Activated CD4-positive, alpha-beta T cell treated with anti-CD3 and anti-CD28 coated beads, Interleukin-2, amount 10 ng/mL, durations not matched to agents 24 days and 14 days (primary cell): ENCODE measurements at regions not wholly inside any gene's neighbourhood (a gene's known extent, or its start where the extent isn't known, plus 50 kb on each side); places are given as distances from the start of the nearest gene placed in this dataset.

Experiments
- DNase-seq: peaks from one replicate; pipeline ENCODE4 v3.0.0; 2022
- H3K27ac Mint-ChIP-seq: one replicate; pipeline ENCODE4 v1.8.0; 2022; ENCODE audit warnings: mild to moderate bottlenecking, mixed read lengths
- H3K27me3 Mint-ChIP-seq: one replicate; pipeline ENCODE4 v1.8.0; 2022; ENCODE audit warnings: mixed read lengths
- H3K36me3 Mint-ChIP-seq: one replicate; pipeline ENCODE4 v1.8.0; 2022; ENCODE audit warnings: low read depth, mild to moderate bottlenecking, mixed read lengths
- H3K4me1 Mint-ChIP-seq: one replicate; pipeline ENCODE4 v1.8.0; 2021; ENCODE audit warnings: mixed read lengths
- H3K4me3 Mint-ChIP-seq: one replicate; pipeline ENCODE4 v1.8.0; 2022; ENCODE audit warnings: mild to moderate bottlenecking, moderate library complexity, mixed read lengths
- H3K9me3 Mint-ChIP-seq: one replicate; pipeline ENCODE4 v1.8.0; 2021; ENCODE audit warnings: mixed read lengths
- intact Hi-C: fragments of 100-400 bp; cut with micrococcal nuclease; formaldehyde crosslinking; loops from one replicate; pipeline ENCODE4 v1.15.1; 2023

DNA sequence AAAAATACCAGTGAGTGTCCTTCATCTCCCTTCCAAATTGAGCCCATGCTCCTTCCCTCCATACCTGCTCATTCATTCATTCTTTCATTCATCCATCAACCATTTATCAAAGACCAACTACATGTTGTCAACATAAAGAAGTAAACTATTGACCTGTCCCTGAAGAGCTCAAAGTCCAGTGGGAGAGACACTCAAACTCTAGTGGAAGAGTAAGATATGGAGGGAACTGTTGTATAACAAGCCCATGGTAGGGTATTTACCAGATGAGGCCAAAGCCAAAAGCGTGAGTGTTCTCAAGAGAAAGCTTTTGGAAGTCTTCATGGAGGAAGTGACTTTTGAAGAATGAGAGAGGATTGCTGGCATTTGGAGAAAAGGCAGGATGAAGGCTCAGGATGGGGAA lies 163.4 kb upstream of the SPACA1 start:
- Mint-ChIP-seq H3K36me3 (no peaks in the 10 kb centered on the region), H3K9me3 (no peaks in the 10 kb centered on the region), H3K4me3 (no peak overlapping the region), H3K27ac (no peak overlapping the region), H3K27me3 (peaks cover 8% of the 10 kb centered on the region), H3K4me1 (no peaks in the 10 kb centered on the region)
- no peak for DNase-seq
- intact Hi-C loops = no loop called here

DNA sequence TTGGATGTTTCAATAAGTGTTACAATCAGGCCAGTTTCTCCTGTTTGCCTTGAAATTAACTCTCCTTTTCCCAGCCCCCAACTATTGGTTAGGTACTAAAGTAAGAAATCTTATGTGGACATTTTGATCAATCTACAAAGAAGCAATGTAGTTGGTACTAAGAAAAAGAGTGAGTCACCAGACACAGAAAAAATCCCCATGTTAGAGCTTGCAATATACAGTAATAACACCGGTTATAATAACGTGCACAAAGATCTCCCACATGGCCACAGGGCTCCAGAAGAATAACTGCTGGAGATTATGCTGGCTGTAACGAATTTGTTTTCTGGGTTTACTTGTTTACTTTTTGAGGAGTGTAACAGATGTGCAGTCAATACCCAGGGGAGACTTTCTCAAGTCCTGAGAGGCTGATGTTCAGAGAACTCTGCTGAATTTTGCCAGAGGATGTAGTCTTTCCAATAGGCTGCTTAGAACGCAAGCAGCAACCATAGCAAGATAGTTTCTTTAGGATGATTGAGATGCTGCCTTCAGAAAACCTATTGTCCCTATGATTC lies 166.2 kb upstream of the SPACA1 start:
- Mint-ChIP-seq H3K27me3 (peaks cover 10% of the 10 kb centered on the region), H3K4me3 (no peak overlapping the region), H3K36me3 (no peaks in the 10 kb centered on the region), H3K4me1 (no peaks in the 10 kb centered on the region), H3K27ac (no peak overlapping the region), H3K9me3 (no peaks in the 10 kb centered on the region)
- no peak for DNase-seq
- intact Hi-C loops = no loop called here

DNA sequence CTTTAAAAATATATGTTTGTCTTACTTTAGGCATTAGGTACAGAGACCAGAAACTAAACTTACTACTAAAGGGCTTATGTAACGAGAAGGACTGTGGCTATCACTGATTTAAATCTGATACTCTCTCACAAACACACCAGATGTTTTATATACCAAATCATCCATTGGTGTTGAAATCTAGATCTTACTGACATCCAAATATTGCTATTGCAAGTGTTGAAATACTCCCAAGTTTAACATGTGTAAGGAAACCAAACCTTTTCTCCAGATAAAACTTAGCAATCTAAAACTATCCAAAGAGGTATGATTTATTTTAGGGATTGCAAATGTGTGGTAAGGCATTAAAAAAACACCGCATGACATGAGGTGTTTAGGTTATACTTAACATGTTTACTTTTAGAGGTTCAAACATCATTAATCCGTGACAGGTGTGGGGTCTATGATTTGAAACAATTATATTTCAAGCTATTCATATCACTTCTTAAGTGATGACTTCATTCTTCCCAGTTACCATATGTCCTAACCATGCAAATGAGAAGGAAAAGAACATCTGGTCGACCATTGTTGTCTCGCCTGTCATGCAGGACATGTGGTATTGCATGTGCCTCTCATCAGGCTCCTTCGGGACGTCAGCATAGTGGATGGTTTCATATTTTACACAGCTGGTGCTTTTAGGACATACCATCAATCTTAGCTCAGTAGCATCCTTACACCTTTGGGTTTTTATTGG lies 168.3 kb upstream of the SPACA1 start:
- H3K4me1 Mint-ChIP-seq = no peaks in the 10 kb centered on the region
- H3K9me3 Mint-ChIP-seq = no peaks in the 10 kb centered on the region
- no peak overlapping the region for H3K27ac Mint-ChIP-seq
- H3K27me3 Mint-ChIP-seq = peaks cover 21% of the 10 kb centered on the region
- no peaks in the 10 kb centered on the region for H3K36me3 Mint-ChIP-seq
- no peak overlapping the region for H3K4me3 Mint-ChIP-seq
- no peak for DNase-seq
- intact Hi-C loops = no loop called here

DNA sequence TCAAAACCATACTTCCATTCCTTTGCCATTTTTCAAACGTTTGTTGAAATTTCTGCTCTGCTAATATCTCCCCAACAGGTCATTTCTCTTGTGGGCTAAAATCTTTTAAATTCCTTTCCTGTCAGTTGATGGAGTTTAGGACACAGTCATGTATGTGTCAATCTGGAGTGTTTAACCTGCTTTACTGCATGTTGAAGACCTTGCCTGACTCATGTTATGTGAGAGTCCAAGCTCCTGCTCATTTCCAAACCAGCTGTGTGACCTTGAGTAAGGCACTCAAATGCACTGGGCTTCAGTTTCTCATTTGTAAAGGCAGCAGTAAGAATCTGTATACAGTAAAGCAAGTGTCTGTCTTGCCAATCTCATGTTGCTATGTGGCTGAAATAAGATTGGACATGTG lies 171.9 kb upstream of the SPACA1 start:
- H3K27ac Mint-ChIP-seq = no peak overlapping the region
- intact Hi-C loops = no loop called here
- H3K9me3 Mint-ChIP-seq = no peaks in the 10 kb centered on the region
- H3K27me3 Mint-ChIP-seq = peaks cover 21% of the 10 kb centered on the region
- no peaks in the 10 kb centered on the region for H3K36me3 Mint-ChIP-seq
- no peaks in the 10 kb centered on the region for H3K4me1 Mint-ChIP-seq
- no peak overlapping the region for H3K4me3 Mint-ChIP-seq
- no peak for DNase-seq

DNA sequence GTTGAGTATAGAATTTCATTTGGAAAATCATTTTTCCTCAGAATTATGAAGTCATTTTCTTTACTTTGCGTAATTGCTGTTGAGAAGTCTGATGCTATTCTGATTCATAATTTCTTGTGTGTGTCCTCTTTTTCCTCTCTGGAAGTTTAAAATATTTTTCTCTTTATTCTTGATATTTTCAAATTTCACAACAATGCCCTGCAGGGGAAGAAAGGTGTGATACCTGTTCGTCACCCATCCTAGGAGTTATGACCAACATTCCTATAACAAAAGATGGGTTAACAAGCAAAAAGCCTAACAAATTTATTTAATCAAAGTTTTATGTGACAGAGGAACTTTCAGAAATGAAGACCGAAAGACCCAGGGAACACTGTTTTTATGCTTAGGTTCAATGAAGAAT lies 171.5 kb upstream of the AKIRIN2 start:
- Mint-ChIP-seq H3K27me3 (peaks cover 21% of the 10 kb centered on the region), H3K27ac (no peak overlapping the region), H3K36me3 (no peaks in the 10 kb centered on the region), H3K9me3 (no peaks in the 10 kb centered on the region), H3K4me3 (no peak overlapping the region), H3K4me1 (no peaks in the 10 kb centered on the region)
- intact Hi-C loops = no loop called here
- no peak for DNase-seq

DNA sequence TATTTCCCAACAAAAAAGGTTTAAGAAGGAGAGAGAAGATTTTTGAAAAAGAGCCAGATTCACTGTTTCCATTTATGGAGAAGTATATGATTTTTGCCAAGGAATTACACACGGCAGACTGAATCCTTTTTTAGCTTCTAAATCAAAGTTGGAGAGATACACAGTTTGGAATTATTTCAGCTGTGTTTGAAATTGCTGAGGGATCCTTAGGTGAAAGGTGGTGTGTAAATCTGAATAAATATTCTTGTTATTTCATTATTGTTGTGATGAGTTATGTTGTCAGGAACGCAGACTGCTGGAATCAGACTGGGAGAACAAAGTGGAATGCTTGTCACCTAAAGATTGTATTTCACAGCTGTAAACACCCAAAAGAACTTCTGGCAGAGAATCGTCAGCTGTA lies 168.5 kb upstream of the AKIRIN2 start:
- Mint-ChIP-seq H3K9me3 (no peaks in the 10 kb centered on the region), H3K36me3 (no peaks in the 10 kb centered on the region), H3K4me1 (no peaks in the 10 kb centered on the region), H3K27ac (no peak overlapping the region), H3K27me3 (peaks cover 14% of the 10 kb centered on the region), H3K4me3 (no peak overlapping the region)
- no peak for DNase-seq
- intact Hi-C loops = no loop called here

DNA sequence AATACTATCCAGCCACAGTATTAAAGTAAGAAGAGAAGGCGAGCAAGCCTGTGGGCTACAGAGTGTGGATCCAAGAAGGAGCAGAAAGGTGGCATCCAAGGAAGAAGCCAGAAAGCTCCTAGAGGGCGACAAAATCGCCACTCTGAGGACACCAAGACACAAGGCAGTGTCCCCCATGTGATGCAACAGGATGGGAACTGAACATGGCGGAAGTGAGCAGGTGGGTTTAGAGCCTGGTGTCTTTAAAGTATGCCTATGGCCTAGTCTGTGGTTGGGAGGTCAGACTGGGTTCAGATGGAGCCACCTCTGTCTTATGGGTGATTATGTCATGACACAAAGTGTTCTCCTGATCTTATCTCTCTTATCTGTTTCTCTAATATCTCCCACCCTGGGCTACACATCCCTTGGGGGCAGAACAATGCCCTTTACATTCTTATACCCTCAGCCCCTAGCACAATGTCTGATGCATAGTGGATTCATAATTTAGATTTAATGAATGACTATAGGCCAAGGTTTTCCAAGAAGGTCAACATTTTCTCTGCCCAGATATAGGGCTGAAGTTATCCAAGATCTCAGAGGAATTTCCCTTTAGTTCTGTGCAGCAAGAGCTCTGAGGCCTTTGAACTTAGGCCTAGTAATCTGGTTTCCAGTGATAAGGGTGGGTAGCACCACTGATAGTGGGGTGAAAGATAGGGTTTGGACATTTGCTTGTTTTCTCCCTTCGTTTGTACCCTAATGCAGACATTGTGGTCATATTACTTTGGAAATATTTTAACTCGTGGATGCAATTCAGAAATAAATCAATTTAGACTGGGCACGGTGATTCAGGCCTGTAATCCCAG lies 167.3 kb upstream of the AKIRIN2 start:
- intact Hi-C loops = no loop called here
- H3K4me3 Mint-ChIP-seq = no peak overlapping the region

DNA sequence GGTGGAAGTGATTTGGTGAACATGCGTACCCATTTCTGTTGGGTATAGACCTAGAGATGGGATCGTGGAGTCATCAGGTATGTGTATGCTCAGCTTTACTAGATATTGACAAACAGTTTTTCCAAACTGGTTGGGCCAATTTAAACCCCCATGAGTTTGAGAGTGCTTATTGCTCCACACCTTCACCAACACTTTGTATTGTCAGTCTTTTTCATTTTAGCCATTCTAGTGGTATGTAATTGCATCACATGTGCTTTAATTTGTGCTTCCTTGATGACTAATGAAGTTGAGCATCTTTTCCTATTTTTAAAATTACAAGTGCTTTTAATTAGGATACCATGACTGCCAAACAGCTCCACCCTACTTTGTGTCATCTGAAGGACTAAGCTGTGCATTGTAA lies 158.9 kb upstream of the AKIRIN2 start:
- H3K36me3 Mint-ChIP-seq = no peaks in the 10 kb centered on the region
- no peaks in the 10 kb centered on the region for H3K4me1 Mint-ChIP-seq
- no peak overlapping the region for H3K4me3 Mint-ChIP-seq
- DNase-seq = no peak
- intact Hi-C loops = no loop called here
- peaks cover 2% of the 10 kb centered on the region for H3K27me3 Mint-ChIP-seq
- H3K27ac Mint-ChIP-seq = no peak overlapping the region
- H3K9me3 Mint-ChIP-seq = peaks cover 8% of the 10 kb centered on the region

More for the DNA sequence above, 167.3 kb upstream of the AKIRIN2 start:
- no peak for DNase-seq
- peaks cover 5% of the 10 kb centered on the region for H3K27me3 Mint-ChIP-seq
- H3K4me1 Mint-ChIP-seq = no peaks in the 10 kb centered on the region
- H3K36me3 Mint-ChIP-seq = no peaks in the 10 kb centered on the region
- H3K27ac Mint-ChIP-seq = no peak overlapping the region
- no peaks in the 10 kb centered on the region for H3K9me3 Mint-ChIP-seq

DNA sequence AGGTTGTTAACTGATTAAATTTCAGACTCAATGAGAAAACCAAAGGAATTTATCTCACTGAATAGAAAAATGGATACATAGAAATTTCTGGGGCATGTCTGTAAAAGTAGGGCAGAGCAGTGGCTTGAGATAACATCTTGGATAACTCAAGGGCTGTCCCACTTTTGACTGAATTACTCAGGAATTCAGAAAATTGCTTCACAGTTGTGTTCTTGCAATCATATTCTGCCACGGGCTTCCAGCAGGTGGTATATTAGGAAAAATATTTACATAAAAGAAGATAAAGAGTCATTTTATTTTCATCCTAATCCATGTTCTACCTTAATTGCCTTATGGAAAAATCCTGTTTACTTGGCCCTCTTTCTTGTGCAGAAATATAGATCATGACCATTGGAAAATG lies 156.4 kb upstream of the AKIRIN2 start:
- Mint-ChIP-seq H3K36me3 (no peaks in the 10 kb centered on the region), H3K4me1 (no peaks in the 10 kb centered on the region), H3K4me3 (no peak overlapping the region), H3K27me3 (peaks cover 2% of the 10 kb centered on the region), H3K9me3 (peaks cover 8% of the 10 kb centered on the region), H3K27ac (no peak overlapping the region)
- intact Hi-C loops = no loop called here
- DNase-seq = no peak

DNA sequence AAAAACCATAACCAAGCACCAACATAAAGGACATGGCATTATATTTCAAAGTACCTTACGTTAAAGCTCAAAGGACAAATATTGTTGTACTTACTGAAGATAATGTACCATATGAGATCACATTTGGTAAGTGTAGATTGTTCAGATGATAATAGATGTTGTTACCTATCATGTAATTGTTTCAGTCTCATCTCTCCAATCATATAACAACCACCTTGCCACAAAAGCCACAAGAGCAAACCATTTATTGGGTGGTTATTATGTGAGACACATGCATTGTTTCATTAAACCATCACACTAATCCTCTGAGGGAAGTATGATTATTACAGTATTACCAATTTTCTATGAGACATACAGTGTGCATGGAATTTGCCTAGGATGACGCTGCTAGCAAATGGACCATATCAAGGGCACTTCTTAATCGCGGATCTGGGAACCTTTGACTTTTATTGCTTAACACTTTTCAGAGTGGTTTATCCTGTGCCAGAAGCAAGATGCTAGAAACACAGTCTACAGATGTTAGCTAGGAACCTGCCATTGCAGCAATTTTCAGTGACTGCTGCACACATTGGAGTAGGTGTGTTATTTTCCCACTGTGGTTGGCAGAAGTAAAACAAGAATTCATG lies 149.8 kb upstream of the AKIRIN2 start:
- no peak for DNase-seq
- H3K4me3 Mint-ChIP-seq = no peak overlapping the region
- H3K27me3 Mint-ChIP-seq = peaks cover 16% of the 10 kb centered on the region
- H3K9me3 Mint-ChIP-seq = no peaks in the 10 kb centered on the region
- intact Hi-C loops = no loop called here
- no peak overlapping the region for H3K27ac Mint-ChIP-seq
- H3K36me3 Mint-ChIP-seq = no peaks in the 10 kb centered on the region
- H3K4me1 Mint-ChIP-seq = no peaks in the 10 kb centered on the region

DNA sequence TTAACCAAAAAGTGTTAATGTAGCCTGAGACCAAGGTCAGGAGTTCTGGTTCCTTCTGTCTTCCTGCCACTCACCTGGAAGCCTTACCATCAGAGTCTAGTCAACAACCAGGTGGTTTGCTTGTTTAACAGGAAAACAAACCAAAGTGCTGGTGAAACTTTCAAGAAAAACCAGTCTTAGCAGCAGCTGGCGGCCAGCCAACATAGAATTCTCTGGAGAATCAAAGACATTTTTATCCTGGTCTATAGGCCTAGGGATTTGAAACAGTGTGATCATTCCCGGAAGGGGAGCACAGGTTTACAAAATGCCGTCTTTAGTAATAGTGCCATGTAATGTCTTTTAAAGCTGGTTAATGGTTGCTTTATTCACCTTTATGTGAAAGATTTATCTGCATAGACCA lies 146.6 kb upstream of the AKIRIN2 start:
- Mint-ChIP-seq H3K36me3 (no peaks in the 10 kb centered on the region), H3K27me3 (peaks cover 24% of the 10 kb centered on the region), H3K4me1 (no peaks in the 10 kb centered on the region), H3K4me3 (no peak overlapping the region), H3K9me3 (no peaks in the 10 kb centered on the region), H3K27ac (no peak overlapping the region)
- no peak for DNase-seq
- intact Hi-C loops = no loop called here

DNA sequence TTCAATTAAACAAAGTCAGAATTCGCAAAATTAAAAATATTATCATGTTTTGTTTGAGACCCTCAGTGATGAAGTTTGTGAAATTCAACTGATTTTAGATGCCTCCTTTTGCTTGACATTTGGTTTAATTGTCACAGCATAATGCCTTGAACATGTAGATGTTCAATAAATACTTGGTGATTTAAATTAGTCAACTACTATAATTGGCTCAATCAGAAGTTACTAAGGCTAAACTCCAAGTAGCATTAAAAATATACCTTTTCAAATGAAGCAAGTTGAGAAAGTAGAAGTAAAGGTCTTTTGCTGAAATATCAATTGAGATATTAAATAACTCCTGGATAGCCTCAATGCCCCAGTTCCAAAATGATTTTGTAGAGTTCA lies 145.8 kb upstream of the AKIRIN2 start:
- DNase-seq = no peak
- H3K36me3 Mint-ChIP-seq = no peaks in the 10 kb centered on the region
- peaks cover 25% of the 10 kb centered on the region for H3K27me3 Mint-ChIP-seq
- H3K9me3 Mint-ChIP-seq = no peaks in the 10 kb centered on the region
- intact Hi-C loops = no loop called here
- H3K27ac Mint-ChIP-seq = no peak overlapping the region
- H3K4me1 Mint-ChIP-seq = no peaks in the 10 kb centered on the region
- no peak overlapping the region for H3K4me3 Mint-ChIP-seq

DNA sequence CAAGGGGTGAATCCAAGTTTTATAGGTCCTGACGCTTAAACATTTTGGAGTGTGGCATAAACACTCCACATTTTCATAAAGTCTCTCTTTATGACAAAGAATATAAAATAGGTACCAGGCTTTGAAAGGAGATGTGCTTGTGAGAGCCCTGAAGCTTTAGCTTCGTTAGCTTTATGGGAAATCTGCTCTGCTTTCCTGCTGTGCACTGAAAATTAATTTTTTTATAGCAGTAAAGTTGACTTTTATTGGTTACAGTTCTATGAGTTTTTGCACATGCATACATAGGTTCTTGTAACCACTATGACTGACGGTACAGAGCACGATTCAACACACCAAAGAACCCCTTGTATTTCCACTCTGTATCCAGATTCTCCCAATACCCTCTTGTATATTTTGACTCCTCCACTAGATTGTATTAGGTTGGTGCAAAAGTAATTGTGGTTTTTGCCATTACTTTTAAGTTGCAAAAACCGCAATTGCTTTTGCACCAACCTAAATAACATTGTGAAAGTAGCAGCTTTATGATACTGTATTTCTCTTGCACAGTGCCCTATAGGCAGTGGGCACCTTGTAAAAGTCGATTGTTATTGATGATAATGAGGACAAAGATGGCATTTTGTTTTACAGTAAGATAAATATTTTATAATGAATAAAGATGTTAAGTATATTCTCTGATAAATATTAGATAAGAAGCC lies 145.2 kb upstream of the AKIRIN2 start:
- Mint-ChIP-seq H3K27me3 (peaks cover 25% of the 10 kb centered on the region), H3K36me3 (no peaks in the 10 kb centered on the region), H3K27ac (no peak overlapping the region), H3K4me1 (no peaks in the 10 kb centered on the region), H3K4me3 (no peak overlapping the region), H3K9me3 (no peaks in the 10 kb centered on the region)
- intact Hi-C loops = no loop called here
- no peak for DNase-seq

DNA sequence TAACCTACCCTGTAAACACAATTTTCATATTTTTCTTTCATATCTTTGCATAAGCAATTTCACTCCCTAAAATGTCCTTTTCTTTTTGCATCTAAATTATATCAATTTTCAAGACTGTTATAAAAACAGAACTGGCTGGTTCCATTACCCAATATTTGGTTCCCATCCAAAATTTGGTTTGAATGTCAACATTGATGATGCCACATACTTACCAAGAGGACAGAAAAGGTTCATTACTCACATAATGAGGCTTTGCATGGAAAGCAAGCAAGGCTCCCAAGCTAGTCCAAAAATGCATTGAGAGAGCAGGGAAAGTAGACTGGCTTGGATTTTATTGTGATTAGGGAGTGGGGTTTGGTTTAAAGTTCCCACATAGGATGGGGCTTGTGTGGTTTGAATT lies 144.4 kb upstream of the AKIRIN2 start:
- H3K9me3 Mint-ChIP-seq = no peaks in the 10 kb centered on the region
- peaks cover 29% of the 10 kb centered on the region for H3K27me3 Mint-ChIP-seq
- DNase-seq = no peak
- intact Hi-C loops = no loop called here
- H3K4me1 Mint-ChIP-seq = no peaks in the 10 kb centered on the region
- no peaks in the 10 kb centered on the region for H3K36me3 Mint-ChIP-seq
- no peak overlapping the region for H3K4me3 Mint-ChIP-seq
- H3K27ac Mint-ChIP-seq = no peak overlapping the region
